ENCODE measurements at regions not wholly inside any gene's neighbourhood (a gene's known extent, or its start where the extent isn't known, plus 50 kb on each side); places are given as distances from the start of the nearest gene placed in this dataset.
"Not testable (repeated sequence)": the region's sequence is repeated elsewhere in the genome, so short reads cannot be mapped to it uniquely, and the experiment has no call there.

DNA sequence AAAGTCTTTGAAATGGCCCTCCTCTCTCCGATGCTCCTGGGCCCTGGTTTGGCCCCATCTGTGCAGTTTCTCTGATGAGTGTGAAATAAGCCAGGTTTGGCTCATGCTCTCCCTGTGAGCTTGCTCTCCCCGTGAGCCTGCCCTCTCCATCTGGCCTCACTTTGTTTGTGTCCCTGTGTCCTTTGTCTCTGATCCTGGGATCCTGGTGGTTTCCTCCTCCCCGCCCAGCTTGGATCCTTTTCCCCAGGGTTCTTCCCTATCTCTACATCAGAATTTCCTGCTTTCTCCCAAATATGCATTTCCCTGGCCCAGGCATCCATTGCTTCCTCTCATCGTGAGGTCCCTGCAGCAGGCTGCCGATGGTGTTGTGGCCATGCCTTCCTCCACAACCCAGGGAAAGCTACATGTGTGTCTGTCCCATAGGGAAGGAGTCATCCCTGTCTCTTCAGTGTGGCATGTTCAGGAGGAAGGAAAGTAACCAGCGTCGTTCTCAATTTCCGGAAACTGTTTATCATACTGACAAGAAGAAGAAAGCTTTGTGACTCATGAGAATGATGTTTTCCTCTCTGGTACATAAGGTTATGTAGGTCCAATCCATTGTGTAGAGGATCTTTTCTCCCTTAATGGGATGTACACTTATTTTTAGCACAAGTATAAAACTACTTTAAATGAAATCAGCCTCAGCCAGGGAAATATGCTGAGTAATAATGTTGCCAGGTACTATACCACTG is 956.6 kb downstream of the SPATA31A6 start:
- DNase-seq (ENCODE audit: low read depth, low spot score) = peak; percentile 20
- not testable (repeated sequence) for H3K36me3 ChIP-seq (ENCODE audit: insufficient read depth, low read length); H3K27ac ChIP-seq; H3K9me3 ChIP-seq (ENCODE audit: low read depth, low read length); H3K4me3 ChIP-seq; H3K9ac ChIP-seq (ENCODE audit: insufficient read length)
